HK-2 (cell line): ENCODE measurements at regions not wholly inside any gene's neighbourhood (a gene's known extent, or its start where the extent isn't known, plus 50 kb on each side); places are given as distances from the start of the nearest gene placed in this dataset.

Source experiments
- DNase-seq: peaks from one replicate; pipeline ENCODE4 v3.0.0-alpha.2; 2018; ENCODE audit not compliant: unreplicated experiment

DNA sequence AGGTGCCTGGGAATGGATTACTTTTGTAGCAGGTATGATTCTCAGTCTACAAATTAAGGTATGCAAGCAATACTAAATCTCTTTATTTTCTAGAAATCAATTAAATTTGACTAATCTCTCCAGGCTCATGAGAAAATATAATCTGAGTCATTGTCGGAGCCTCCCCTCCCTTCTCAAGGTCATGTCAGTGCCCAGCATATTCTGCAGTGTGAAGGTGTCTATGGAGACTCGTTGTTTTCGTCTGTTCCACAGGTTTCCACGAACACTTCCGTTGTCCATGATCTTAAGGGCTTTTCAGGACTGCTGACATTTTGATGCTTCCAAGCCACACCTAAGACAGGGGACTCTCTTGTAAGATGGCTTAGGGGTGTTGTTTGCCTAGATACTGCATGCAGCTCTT, 56.6 kb upstream of the SCOC start:
- no peak for DNase-seq

GRCh38 chr4:140315970-140316369, 57.5 kb upstream of the SCOC start:
- no peak for DNase-seq

- no peak for DNase-seq
Measured at GRCh38 chr4:140315438-140315837, 58.0 kb upstream of the SCOC start.

DNA sequence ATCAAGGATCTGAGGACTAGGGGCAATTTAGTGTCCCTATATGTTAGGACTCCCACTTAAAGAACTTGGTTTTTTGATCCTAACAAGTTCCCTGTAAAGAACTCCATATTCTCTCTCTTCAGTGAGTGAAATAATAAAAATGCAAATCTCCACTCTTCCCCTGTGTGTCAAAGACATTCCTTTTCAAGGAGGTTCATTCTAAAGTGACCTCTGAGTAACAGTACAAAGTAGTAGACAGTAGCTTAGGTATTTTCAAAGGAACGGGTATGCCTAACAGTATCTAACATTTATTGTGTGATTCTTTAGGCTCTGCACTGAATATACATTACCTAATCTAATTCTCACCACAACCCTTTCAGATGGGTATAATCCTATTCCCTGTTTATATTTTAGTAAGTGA, 58.4 kb upstream of the SCOC start:
- DNase-seq: no peak

GRCh38 chr4:140312100-140312499, 61.3 kb upstream of the SCOC start:
- DNase-seq: no peak

DNA sequence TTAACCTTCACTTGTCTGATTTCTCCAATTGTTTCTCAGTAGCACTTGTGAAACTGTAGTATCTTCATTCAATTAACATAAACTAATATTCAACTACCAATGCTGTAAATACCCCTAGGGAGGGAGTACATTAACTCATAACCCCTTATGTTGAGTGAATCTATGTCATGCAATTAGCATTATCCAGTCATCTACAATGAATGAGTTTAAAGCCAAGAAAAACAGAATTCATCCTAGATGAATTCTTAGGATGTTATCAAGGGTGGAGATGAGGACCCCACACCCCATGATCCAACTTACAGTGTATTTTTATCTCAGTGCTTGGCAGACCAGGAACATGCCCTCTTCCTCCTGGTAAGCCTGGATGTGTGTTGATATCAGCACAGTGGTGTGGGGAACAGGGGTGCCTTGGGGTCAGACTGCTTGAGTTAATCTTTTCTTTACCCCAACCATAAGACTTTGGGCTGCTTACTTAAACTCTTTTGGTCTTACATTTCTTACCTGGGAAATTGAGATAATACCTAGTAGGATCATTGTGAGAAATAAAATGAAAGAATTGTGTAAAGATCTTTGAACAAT, 62.1 kb upstream of the SCOC start:
- DNase-seq: no peak

DNA sequence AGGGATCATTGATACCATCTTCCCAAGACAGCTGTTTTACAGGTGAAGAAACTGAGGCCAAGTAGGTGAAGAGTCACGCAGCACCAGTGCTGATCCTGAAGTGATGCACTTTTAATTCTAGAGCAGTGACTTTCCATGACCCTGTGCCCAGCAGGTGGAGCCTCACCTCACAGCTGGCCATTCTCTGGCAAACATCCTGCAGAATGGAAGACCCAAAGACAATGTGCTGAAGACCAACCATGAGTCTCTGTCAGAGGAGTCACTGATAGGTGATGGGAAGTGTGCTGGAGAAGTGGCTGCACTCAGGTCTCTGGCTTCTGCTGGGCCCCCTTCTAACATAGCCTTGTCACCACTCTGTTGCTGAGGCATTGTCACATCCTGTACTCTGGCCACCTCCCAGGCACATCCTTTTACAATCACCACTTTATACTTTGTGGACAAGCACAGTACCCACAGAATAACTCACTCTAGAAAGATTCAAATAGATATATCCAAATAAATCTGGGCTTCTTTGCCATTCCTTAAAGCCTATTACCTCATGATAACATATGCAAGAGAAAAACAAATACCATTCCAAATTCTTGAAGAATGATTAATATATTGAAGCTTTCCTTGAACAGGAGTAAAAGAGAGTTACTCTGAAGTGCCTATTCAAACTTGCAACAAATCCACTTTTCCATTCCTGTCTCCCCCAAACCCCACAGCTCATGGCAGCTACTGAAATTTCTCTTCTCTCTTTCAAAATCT, 64.1 kb upstream of the SCOC start:
- DNase-seq: no peak

DNA sequence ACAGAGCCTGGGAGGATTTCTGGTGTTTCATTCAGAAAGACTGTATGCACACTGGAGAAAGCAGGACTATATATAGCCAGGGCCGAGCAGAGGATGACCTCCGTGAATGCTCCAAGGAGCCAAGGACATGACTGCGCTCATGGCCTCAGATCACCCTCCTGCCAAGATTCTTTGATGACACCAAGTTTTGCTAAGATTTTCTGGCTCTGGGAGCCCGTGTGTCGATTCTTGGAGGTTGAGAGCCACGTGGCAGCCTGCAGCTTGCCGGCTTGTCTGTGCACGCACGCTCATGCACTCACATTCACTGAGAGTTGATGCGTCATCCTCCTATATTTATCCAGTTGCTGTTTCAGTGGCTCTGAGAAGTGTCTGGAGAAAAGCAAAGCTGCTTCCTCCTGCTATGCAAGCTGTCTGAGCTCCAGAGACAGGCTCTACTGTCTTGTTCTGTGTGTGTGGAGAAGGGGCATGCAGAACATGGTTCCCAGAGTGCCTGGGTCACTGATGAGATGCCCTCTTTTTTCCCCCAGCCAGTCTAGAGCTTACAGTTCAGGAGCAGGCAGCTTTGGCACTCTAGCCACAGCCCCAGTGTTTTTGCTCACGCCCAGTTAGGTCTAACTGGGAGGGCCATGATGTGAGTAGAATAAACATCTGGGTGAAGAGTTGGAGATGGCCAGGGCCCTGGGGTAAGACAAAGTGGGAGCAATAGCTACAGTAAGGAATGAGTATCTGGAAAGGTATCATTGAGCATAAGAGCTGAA, 64.9 kb upstream of the SCOC start:
- no peak for DNase-seq

- no peak for DNase-seq
Measured at GRCh38 chr4:140305053-140305452, 68.4 kb upstream of the SCOC start.

GRCh38 chr4:140304346-140304745, 69.1 kb upstream of the SCOC start:
- no peak for DNase-seq

DNA sequence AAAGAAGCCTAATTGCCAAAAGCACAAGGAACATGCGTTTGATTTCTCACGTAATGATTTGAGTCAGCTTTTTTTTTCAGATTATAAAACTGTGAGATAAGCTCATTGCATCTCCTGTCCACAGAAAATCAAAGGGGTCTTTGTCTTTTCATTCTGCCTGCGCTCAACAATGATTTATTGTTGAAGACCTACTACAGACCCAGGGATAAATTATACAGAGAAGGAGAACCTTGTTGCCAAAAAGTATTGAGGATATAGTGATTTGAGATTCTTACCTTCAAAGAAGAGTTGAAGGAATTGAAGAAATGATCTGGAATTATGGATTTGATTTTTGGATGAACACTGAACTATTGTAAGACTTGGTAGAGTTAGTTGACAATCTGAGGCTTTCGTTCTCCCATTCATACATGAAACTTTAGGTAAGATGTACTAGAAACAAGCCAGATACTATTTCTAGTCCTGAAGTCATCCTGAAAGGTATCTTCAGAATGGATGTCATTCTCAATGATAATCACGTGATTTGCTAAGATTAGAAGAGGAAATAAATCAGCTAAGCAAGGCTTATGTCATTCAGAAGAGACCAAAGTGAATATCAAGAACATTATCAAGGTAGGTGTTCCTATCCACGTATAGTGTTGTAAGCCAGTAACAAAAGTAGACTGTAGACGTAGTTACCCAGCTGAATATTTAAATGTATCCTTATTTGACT, 71.1 kb upstream of the SCOC start:
- DNase-seq: no peak

DNA sequence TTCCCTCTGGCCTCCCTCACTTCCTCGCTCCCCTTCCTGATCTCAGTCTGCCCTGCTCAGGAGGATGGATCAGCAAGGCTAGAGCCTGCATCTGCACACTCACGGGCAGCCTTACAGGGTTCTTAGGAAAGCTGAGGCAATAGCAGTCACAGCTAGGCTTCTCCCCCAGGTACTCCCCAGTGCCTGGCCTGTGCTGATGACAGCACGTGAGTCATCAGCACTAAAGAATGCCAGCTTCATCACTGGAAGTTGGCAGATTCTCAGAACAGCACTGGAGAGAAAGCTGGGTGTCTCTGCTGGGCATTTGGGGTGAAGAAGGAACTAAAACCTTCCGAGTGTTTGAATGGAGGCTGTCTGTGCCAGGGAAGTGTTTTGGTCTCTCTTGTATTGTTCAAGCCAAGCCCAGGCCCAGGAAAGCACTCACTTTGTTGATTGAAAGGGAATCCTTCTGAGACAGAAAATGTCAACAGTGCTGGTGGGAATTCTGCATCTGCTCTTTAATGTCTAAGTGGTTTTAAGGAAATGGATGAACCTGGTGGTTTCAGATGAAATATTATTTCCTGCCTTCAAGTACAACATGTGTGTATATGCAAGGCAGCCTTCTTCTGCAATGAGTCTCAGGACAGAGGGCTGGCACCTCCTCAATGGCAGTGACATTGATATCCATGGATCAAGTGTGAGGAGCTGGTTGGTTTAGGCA, 73.0 kb upstream of the SCOC start:
- DNase-seq: peak; percentile 11

DNA sequence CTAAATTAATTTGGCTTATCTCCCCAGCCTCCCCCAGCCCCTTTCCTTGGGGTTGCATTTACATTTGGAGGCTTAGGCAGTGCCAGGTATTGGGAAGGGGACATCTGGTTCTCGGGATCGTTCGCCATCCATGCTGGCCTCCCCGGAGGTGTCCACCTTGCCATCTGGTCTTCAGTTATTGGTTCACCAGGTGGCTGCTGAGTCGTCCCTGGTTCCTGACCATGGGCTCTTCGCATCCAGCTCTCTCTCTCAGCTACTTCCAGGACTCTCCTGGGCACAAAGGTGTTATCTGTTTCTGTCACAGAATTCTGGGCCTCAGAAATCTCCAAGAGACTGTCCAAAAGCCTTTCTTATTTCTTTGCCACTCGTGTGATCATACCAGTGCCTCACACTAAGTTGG, 75.4 kb upstream of the SCOC start:
- DNase-seq: no peak

- peak; percentile 21 for DNase-seq
Measured at GRCh38 chr4:140297221-140297570, 76.2 kb upstream of the SCOC start.

- DNase-seq: peak; percentile 46
Measured at GRCh38 chr4:140296335-140297220, 76.9 kb upstream of the SCOC start.

GRCh38 chr4:140293979-140294378, 79.5 kb upstream of the SCOC start:
- DNase-seq: no peak

GRCh38 chr4:140291259-140291658, 82.2 kb upstream of the SCOC start:
- no peak for DNase-seq

- DNase-seq: no peak
Measured at GRCh38 chr4:140289486-140289885, 84.0 kb upstream of the SCOC start.

DNA sequence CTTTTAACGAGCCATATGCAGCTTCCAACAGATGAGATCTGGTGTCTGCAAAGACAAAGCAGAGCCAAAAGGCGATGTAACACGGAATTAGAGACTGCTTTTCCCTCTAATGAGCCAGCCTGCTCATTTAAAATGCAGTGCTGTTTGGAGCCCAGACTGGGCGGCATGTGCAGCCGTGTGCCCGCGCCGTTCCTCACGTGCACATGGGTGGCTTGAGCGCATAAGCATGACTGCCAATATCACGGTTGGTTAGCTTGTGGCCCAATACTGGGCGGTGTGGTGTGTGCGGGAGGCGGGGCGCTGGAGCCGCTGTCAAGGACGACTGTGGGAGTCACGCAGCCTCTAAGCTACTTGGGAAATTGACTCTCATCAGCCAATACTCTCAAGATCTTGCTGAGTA, 87.0 kb upstream of the SCOC start:
- DNase-seq: peak; percentile 23

DNA sequence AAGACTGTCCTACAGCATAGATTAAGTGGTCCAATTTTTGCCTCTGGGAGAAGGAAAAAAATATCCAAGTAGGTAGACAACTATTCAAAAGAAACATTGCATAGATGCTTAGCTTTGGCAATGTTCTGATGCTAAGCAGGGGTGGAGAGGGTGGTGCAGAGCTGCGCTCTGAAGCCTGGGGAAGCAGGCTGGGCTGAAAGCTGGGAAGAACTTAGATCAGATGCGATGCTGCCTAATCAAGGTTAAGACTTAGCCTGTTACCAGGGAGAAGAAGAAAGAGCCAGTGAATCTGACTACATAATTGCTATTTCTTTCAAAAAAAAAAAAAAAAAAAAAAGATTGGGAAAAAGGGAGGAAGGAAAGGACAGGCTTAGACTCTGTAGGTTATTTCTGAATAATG, 89.0 kb upstream of the SCOC start:
- no peak for DNase-seq
